Esophagus muscularis mucosa (tissue), 4 donors: ENCODE measurements at regions not wholly inside any gene's neighbourhood (a gene's known extent, or its start where the extent isn't known, plus 50 kb on each side); places are given as distances from the start of the nearest gene placed in this dataset.

Experiments
- DNase-seq: peaks from one replicate; pipeline ENCODE4 v3.0.0-alpha.2; 2017; ENCODE audit errors: extremely low spot score
- H3K27ac ChIP-seq, 4 donors: fragments of 200-600 bp; sonication (generic); replicated peaks in 1 of 4; 1 replicate in 3 of 4; 2 replicates in 1 of 4; pipeline ENCODE4 v1.5.1; 2016 to 2019; ENCODE audit warnings: mild to moderate bottlenecking in 1 of 4
- H3K27me3 ChIP-seq, 4 donors: fragments of 200-600 bp; sonication (generic); one replicate each; pipeline versions ENCODE4 v1.5.1 to v1.6.0; 2016 to 2019
- H3K36me3 ChIP-seq, 4 donors: fragments of 200-600 bp; sonication (generic); one replicate each; pipeline ENCODE4 v1.5.1; 2016 to 2019
- H3K4me1 ChIP-seq, 4 donors: fragments of 200-600 bp; sonication (generic); one replicate each; pipeline ENCODE4 v1.5.1; 2016 to 2019
- H3K4me3 ChIP-seq, 4 donors: fragments of 200-600 bp; sonication (generic); 1 replicate in 2 of 4; 2 replicates in 2 of 4; pipeline ENCODE4 v1.5.1; 2016 to 2019; ENCODE audit warnings: mild to moderate bottlenecking in 4 of 4, moderate library complexity in 1 of 4
- H3K9me3 ChIP-seq, 4 donors: fragments of 200-600 bp; sonication (generic); 1 replicate in 3 of 4; 2 replicates in 1 of 4; pipeline ENCODE4 v1.5.1; 2016 to 2019
- CTCF ChIP-seq, 3 experiments: fragments of 200-600 bp in 2 of 3; fragments of 450-650 bp in 1 of 3; sonication (generic) in 2 of 3; IDR thresholded peaks; one replicate each; pipeline ENCODE4 v1.5.1; 2017 to 2019; ENCODE audit warnings: antibody characterized with exemption in 3 of 3, mild to moderate bottlenecking in 2 of 3, moderate library complexity in 1 of 3
- EP300 ChIP-seq: sonication (generic); formaldehyde crosslinking; IDR thresholded peaks from one replicate; pipeline ENCODE4 v1.6.1; 2017; ENCODE audit warnings: antibody characterized with exemption
- POLR2A ChIP-seq: fragments of 450-650 bp; IDR thresholded peaks from one replicate; pipeline ENCODE4 v1.6.1; 2017; ENCODE audit warnings: antibody characterized with exemption, moderate library complexity, mild to moderate bottlenecking, low read depth
- POLR2AphosphoS5 ChIP-seq, 2 donors: sonication (generic); formaldehyde crosslinking; IDR thresholded peaks; one replicate each; pipeline ENCODE4 v1.6.1; 2017; ENCODE audit warnings: antibody characterized with exemption in 2 of 2
- WGBS: methylation state at CpG from one replicate; pipeline ENCODE4 v1.1.5; 2018; 5-methylcytosine and 5-hydroxymethylcytosine counted together
- intact Hi-C: fragments of 100-400 bp; cut with DNase I; formaldehyde crosslinking; loops from one replicate; pipeline ENCODE4 v1.15.1; 2023

- no peaks in the 10 kb centered on the region for H3K4me1 ChIP-seq
- H3K4me3 ChIP-seq, result no peak overlapping the region
- no peaks in the 10 kb centered on the region for H3K9me3 ChIP-seq
- H3K27ac ChIP-seq, result no peak overlapping the region
- H3K27me3 ChIP-seq, result no peaks in the 10 kb centered on the region
- H3K36me3 ChIP-seq, result no peaks in the 10 kb centered on the region
- intact Hi-C loops, result no loop called here
- TF ChIP-seq POLR2A (no peak), POLR2AphosphoS5 (IDR thresholded peaks at IDR 0.05) (no peak), EP300 (no peak), CTCF (IDR thresholded peaks at IDR 0.05) (no peak)
- 91% methylated on average over 4 of the region's 4 CpGs for WGBS
- no peak for DNase-seq
These were observed 308.4 kb downstream of the SQOR start for GRCh38 chr15:45943240-45943639.

- H3K4me3 ChIP-seq, result no peak overlapping the region
- no peak for DNase-seq
- TF ChIP-seq POLR2AphosphoS5 (IDR thresholded peaks at IDR 0.05), result no peak
- no peak for TF ChIP-seq CTCF (IDR thresholded peaks at IDR 0.05)
- TF ChIP-seq EP300, result no peak
- no peak for TF ChIP-seq POLR2A
- intact Hi-C loops, result no loop called here
- H3K27ac ChIP-seq, result no peak overlapping the region
- H3K27me3 ChIP-seq, result no peaks in the 10 kb centered on the region
- no peaks in the 10 kb centered on the region for H3K36me3 ChIP-seq
- H3K4me1 ChIP-seq, result no peaks in the 10 kb centered on the region
- H3K9me3 ChIP-seq, result no peaks in the 10 kb centered on the region
These were observed 311.3 kb downstream of the SQOR start for GRCh38 chr15:45946111-45946510.

GRCh38 chr15:45948181-45948621, 313.4 kb downstream of the SQOR start:
- Histone ChIP-seq H3K9me3 (no peaks in the 10 kb centered on the region), H3K4me1 (no peaks in the 10 kb centered on the region), H3K27ac (no peak overlapping the region), H3K27me3 (no peaks in the 10 kb centered on the region), H3K4me3 (no peak overlapping the region), H3K36me3 (no peaks in the 10 kb centered on the region)
- TF ChIP-seq EP300 (no peak), POLR2AphosphoS5 (IDR thresholded peaks at IDR 0.05) (no peak), POLR2A (no peak), CTCF (IDR thresholded peaks at IDR 0.05) (no peak)
- intact Hi-C loops, result no loop called here
- no peak for DNase-seq
- WGBS, result 56% methylated on average over 3 of the region's 3 CpGs

DNA sequence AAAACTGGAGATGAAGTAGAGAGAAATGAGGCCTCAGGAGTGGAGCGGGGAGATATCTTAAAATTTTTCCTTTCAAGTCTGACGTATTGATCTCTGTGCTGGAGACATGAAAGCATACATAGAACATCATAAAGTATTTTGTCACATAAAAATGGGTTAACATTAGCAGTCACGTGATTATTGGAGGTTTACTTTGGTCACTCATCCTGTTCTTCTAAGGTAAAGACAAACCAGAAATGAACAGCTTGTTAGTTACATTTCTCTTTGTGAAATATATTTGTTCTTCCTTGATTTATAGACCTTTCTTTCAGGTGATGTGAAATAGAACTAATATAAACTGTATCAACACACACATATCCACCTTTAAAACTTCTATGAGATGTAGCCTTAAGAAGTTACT, 324.1 kb downstream of the SQOR start:
- intact Hi-C loops, result no loop called here
- no peak overlapping the region for H3K27ac ChIP-seq
- H3K4me3 ChIP-seq, result no peak overlapping the region
- H3K4me1 ChIP-seq, result no peaks in the 10 kb centered on the region
- peaks cover 0 to 12% (median 4%) of the 10 kb centered on the region in 4 donors for H3K9me3 ChIP-seq
- DNase-seq, result no peak
- 86% methylated on average over 3 of the region's 3 CpGs for WGBS
- H3K36me3 ChIP-seq, result no peaks in the 10 kb centered on the region
- no peak for TF ChIP-seq POLR2A
- TF ChIP-seq POLR2AphosphoS5 (IDR thresholded peaks at IDR 0.05), result no peak
- no peak for TF ChIP-seq CTCF (IDR thresholded peaks at IDR 0.05)
- no peak for TF ChIP-seq EP300
- no peaks in the 10 kb centered on the region for H3K27me3 ChIP-seq

GRCh38 chr15:45962733-45963132, 327.9 kb downstream of the SQOR start:
- Histone ChIP-seq H3K4me1 (no peaks in the 10 kb centered on the region), H3K9me3 (peaks cover 0 to 12% (median 4%) of the 10 kb centered on the region in 4 donors), H3K4me3 (no peak overlapping the region), H3K27me3 (no peaks in the 10 kb centered on the region), H3K36me3 (no peaks in the 10 kb centered on the region), H3K27ac (no peak overlapping the region)
- WGBS, result 74% methylated on average over 3 of the region's 3 CpGs
- intact Hi-C loops, result no loop called here
- DNase-seq, result no peak
- no peak for TF ChIP-seq POLR2AphosphoS5 (IDR thresholded peaks at IDR 0.05)
- no peak for TF ChIP-seq CTCF (IDR thresholded peaks at IDR 0.05)
- TF ChIP-seq POLR2A, result no peak
- no peak for TF ChIP-seq EP300
